Coronary artery (tissue), 2 donors: ENCODE measurements at regions not wholly inside any gene's neighbourhood (a gene's known extent, or its start where the extent isn't known, plus 50 kb on each side); places are given as distances from the start of the nearest gene placed in this dataset.

Source experiments
- DNase-seq: peaks from one replicate; pipeline ENCODE4 v3.0.0-alpha.2; 2017; ENCODE audit warnings: low spot score
- H3K27ac ChIP-seq, 2 donors: fragments of 200-600 bp; sonication (generic); one replicate each; pipeline ENCODE4 v1.5.1; 2016 to 2019
- H3K4me3 ChIP-seq: fragments of 200-600 bp; sonication (generic); 2 replicates; pipeline ENCODE4 v1.5.1; 2016; ENCODE audit warnings: mild to moderate bottlenecking, moderate library complexity
- CTCF ChIP-seq: fragments of 200-600 bp; sonication (generic); IDR thresholded peaks from one replicate; pipeline ENCODE4 v1.5.1; 2019; ENCODE audit warnings: antibody characterized with exemption

DNA sequence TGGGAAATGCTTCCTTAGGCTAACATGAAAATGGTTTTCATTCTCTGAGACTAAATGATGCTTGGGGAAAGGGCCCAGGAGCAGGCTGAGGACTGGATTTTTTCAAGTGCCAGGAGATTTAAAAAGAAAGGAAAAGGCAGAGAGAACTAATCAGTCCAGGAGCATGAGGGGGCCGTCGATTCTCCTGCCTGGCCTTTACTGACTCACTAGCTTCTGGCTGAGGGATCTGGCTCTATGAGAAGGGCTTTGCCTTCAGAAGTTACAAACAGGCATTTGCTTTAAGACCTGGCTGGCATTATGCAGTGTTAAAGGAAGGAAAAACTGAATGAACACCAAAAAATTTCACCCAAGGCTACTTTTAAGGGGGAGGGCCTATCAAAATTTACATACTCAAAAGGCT lies 359.2 kb downstream of the PBX1 start:
- no peak for TF ChIP-seq CTCF

DNA sequence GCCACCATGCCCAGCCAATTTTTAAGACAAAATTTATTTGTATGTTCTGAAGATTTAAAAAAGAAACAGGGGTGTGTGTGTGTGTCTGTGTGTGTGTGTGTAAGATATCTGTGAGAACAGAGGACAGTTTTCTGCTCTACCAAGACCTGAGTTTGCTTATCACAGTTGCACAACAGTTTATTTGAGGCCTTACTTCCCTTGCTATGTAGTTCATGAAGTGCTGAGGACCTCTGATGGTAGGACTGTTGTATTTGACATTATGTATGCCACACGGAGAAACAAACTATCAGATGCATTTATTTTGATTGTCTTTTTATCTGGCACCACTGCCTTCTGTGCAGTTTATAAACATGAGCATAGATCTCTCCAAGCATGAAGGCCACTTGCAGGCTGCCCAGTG lies 355.2 kb downstream of the PBX1 start:
- no peak for TF ChIP-seq CTCF
- no peak for DNase-seq
- Histone ChIP-seq H3K4me3 (no peak overlapping the region), H3K27ac (no peak overlapping the region)

More for the DNA sequence above, 359.2 kb downstream of the PBX1 start:
- no peak overlapping the region for H3K4me3 ChIP-seq
- DNase-seq: no peak
- H3K27ac ChIP-seq: no peak overlapping the region

DNA sequence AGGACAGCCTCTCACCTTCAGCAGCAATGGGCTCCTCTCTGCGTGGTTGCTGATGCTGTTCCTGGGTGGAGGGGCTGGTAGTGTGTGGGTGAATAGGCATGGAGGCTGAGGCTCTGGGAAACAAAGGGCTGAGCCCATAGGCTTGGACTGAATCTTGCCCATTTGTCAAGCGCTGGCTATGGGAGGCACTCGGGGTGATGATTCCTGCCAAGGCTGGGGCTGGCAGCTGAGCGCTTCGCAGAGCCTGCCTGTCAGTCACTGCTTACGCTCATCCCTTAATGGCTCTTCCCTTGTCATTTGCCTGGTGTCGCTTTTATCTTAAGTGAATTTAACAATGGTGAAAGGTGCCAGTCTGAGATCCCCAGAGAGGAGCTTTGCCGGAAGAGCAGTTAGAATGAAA lies 353.3 kb downstream of the PBX1 start:
- no peak overlapping the region for H3K4me3 ChIP-seq
- H3K27ac ChIP-seq: no peak overlapping the region
- TF ChIP-seq CTCF: no peak
- no peak for DNase-seq

DNA sequence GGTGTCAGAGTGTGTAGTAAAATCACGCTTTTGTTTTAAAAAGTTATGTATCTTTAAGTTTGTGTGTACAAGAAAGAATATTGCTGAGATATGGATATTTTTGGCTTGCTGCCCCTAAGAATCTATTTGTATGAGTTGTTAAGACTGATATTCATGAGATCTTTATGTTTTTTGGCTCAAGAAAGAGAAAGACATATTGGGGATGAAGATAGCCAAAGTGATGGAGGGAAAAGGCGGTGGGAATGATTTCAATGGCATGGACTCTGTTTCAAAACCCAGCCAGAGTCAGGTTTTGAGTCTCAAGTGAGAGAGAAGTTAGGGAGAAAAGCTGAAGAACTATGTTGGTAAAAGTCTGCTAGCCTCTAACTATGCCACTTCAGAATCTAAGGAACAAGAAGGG lies 351.7 kb downstream of the PBX1 start:
- Histone ChIP-seq H3K27ac (no peak overlapping the region), H3K4me3 (no peak overlapping the region)
- TF ChIP-seq CTCF: no peak
- no peak for DNase-seq

DNA sequence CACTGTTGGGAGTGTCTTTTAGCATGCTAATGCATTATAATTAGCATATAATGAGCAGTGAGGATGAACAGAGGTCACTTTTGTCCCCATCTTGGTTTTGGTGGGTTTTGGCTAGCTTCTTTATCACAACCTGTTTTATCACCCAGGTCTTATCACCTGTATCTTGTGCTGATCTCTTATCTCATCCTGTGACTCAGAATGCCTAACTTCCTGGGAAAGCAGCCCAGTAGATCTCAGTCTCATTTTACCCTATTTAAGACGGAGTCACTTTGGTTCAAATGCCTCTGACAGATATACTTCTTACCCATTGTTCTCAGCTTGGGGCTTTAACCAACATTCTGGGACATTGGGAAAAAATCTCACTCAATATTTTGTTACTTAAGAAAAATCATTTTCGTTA lies 348.7 kb downstream of the PBX1 start:
- H3K27ac ChIP-seq: no peak overlapping the region

GRCh38 chr1:164905869-164906268 lies 346.9 kb downstream of the PBX1 start:
- TF ChIP-seq CTCF: no peak
- Histone ChIP-seq H3K4me3 (no peak overlapping the region), H3K27ac (no peak overlapping the region)
- DNase-seq: no peak

More for the DNA sequence above, 348.7 kb downstream of the PBX1 start:
- TF ChIP-seq CTCF: no peak
- DNase-seq: no peak
- no peak overlapping the region for H3K4me3 ChIP-seq

GRCh38 chr1:164902491-164902890 lies 343.5 kb downstream of the PBX1 start:
- TF ChIP-seq CTCF: no peak
- Histone ChIP-seq H3K27ac (no peak overlapping the region), H3K4me3 (no peak overlapping the region)
- DNase-seq: no peak
